ENCODE measurements at regions not wholly inside any gene's neighbourhood (a gene's known extent, or its start where the extent isn't known, plus 50 kb on each side); places are given as distances from the start of the nearest gene placed in this dataset.

- Histone ChIP-seq H3K4me1 (ENCODE audit: insufficient read depth) (peaks cover 5% of the 10 kb centered on the region), H3K9me2 (replicated peaks; ENCODE audit: insufficient read depth) (no peaks in the 10 kb centered on the region), H3K9me3 (ENCODE audit: low read depth) (no peaks in the 10 kb centered on the region), H3K4me3 (no peak overlapping the region), H3K4me2 (no peak overlapping the region), H3K27me3 (no peaks in the 10 kb centered on the region), H3K27ac (no peak overlapping the region), H2AFZ (no peak overlapping the region), H3K36me3 (replicated peaks; ENCODE audit: insufficient read depth, low read depth) (no peaks in the 10 kb centered on the region), H4K20me1 (ENCODE audit: insufficient read depth, poor library complexity, severe bottlenecking) (no peaks in the 10 kb centered on the region), H3K79me2 (no peaks in the 10 kb centered on the region)
- TF ChIP-seq EZH2 (IDR thresholded peaks at IDR 0.05; ENCODE audit: borderline replicate concordance) (no peak), CTCF (IDR thresholded peaks at IDR 0.05; ENCODE audit: poor library complexity) (no peak), EZH2phosphoT487 (IDR thresholded peaks at IDR 0.05; ENCODE audit: low read depth, severe bottlenecking, unreplicated experiment) (no peak)
- DNase-seq (ENCODE audit: low spot score), result no peak
- 73% methylated on average over 14 of the region's 14 CpGs for WGBS (ENCODE audit: low lambda C conversion rate, missing lambda C conversion rate)
Observed at GRCh38 chr7:137094-137891, 55.1 kb upstream of the FAM20C start.

DNA sequence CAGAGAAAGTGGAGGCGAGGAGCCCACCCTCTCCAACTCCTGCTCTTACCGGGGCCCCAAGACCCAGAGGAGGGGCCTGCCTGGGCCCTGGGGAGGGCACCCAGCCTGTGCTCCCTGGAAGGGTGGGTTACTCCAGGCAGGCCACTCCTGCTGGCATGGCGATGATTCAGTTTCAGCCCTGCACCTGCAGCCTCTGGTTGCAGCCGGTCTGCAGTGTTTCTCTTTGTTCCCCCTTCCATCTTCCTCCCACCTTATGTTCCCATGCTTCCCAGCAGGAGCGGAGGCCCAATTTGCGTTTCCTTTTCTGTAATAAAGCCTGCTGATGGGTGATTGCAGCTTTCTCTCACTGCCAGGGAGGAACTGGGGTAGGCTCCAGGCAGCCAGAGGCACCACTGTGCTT, 53.2 kb upstream of the FAM20C start:
- H3K36me3 ChIP-seq (replicated peaks; ENCODE audit: insufficient read depth, low read depth), result no peaks in the 10 kb centered on the region
- H3K27me3 ChIP-seq, result no peaks in the 10 kb centered on the region
- H3K4me3 ChIP-seq, result no peak overlapping the region
- no peak for DNase-seq (ENCODE audit: low spot score)
- no peaks in the 10 kb centered on the region for H3K9me3 ChIP-seq (ENCODE audit: low read depth)
- no peaks in the 10 kb centered on the region for H4K20me1 ChIP-seq (ENCODE audit: insufficient read depth, poor library complexity, severe bottlenecking)
- WGBS (ENCODE audit: low lambda C conversion rate, missing lambda C conversion rate), result 72% methylated on average over 6 of the region's 6 CpGs
- no peak overlapping the region for H3K4me2 ChIP-seq
- H2AFZ ChIP-seq, result no peak overlapping the region
- TF ChIP-seq CTCF (IDR thresholded peaks at IDR 0.05; ENCODE audit: poor library complexity) (no peak), EZH2phosphoT487 (IDR thresholded peaks at IDR 0.05; ENCODE audit: low read depth, severe bottlenecking, unreplicated experiment) (no peak), EZH2 (IDR thresholded peaks at IDR 0.05; ENCODE audit: borderline replicate concordance) (no peak)
- H3K4me1 ChIP-seq (ENCODE audit: insufficient read depth), result peaks cover 13% of the 10 kb centered on the region
- no peaks in the 10 kb centered on the region for H3K79me2 ChIP-seq
- H3K9me2 ChIP-seq (replicated peaks; ENCODE audit: insufficient read depth), result no peaks in the 10 kb centered on the region
- no peak overlapping the region for H3K27ac ChIP-seq

- no peak overlapping the region for H3K4me2 ChIP-seq
- no peaks in the 10 kb centered on the region for H3K79me2 ChIP-seq
- no peak for TF ChIP-seq EZH2phosphoT487 (IDR thresholded peaks at IDR 0.05; ENCODE audit: low read depth, severe bottlenecking, unreplicated experiment)
- TF ChIP-seq EZH2 (IDR thresholded peaks at IDR 0.05; ENCODE audit: borderline replicate concordance), result no peak
- no peak for TF ChIP-seq CTCF (IDR thresholded peaks at IDR 0.05; ENCODE audit: poor library complexity)
- H3K4me3 ChIP-seq, result no peak overlapping the region
- H3K4me1 ChIP-seq (ENCODE audit: insufficient read depth), result peaks cover 13% of the 10 kb centered on the region
- no peak overlapping the region for H3K27ac ChIP-seq
- 82% methylated on average over 22 of the region's 22 CpGs for WGBS (ENCODE audit: low lambda C conversion rate, missing lambda C conversion rate)
- DNase-seq (ENCODE audit: low spot score), result no peak
- no peaks in the 10 kb centered on the region for H4K20me1 ChIP-seq (ENCODE audit: insufficient read depth, poor library complexity, severe bottlenecking)
- no peaks in the 10 kb centered on the region for H3K9me2 ChIP-seq (replicated peaks; ENCODE audit: insufficient read depth)
- no peaks in the 10 kb centered on the region for H3K9me3 ChIP-seq (ENCODE audit: low read depth)
- H3K27me3 ChIP-seq, result no peaks in the 10 kb centered on the region
- no peaks in the 10 kb centered on the region for H3K36me3 ChIP-seq (replicated peaks; ENCODE audit: insufficient read depth, low read depth)
- H2AFZ ChIP-seq, result no peak overlapping the region
Observed at GRCh38 chr7:139561-140243, 52.7 kb upstream of the FAM20C start.

Measured in hepatocyte (in vitro differentiated cells).